Neural cell (in vitro differentiated cells): ENCODE measurements at regions not wholly inside any gene's neighbourhood (a gene's known extent, or its start where the extent isn't known, plus 50 kb on each side); places are given as distances from the start of the nearest gene placed in this dataset.

ENCODE experiments used
- H2AFZ ChIP-seq: fragments of 200-600, 300-800 bp; sonication (generic), shearing (Covaris generic); 2 replicates; pipeline ENCODE4 v1.6.0; 2014; ENCODE audit warnings: low read depth, mild to moderate bottlenecking, antibody characterized with exemption, low read length, moderate library complexity
- H3F3A ChIP-seq: fragments of 200-600 bp; shearing (Covaris generic); 2 replicates; pipeline ENCODE4 v1.6.1; 2016; ENCODE audit warnings: mild to moderate bottlenecking, moderate library complexity, mixed read lengths, antibody characterized with exemption, low read length; ENCODE audit not compliant: insufficient read depth, poor library complexity, severe bottlenecking
- H3K27ac ChIP-seq: fragments of 200-600, 300-800 bp; sonication (generic), shearing (Covaris generic); 2 replicates; pipeline ENCODE4 v1.5.1; 2014; ENCODE audit warnings: mild to moderate bottlenecking, low read length, moderate library complexity
- H3K27me3 ChIP-seq: fragments of 300-800, 200-600 bp; sonication (generic), shearing (Covaris generic); 2 replicates; pipeline ENCODE4 v1.6.0; 2014; ENCODE audit warnings: mild to moderate bottlenecking, low read depth, low read length, moderate library complexity; ENCODE audit not compliant: insufficient read depth
- H3K36me3 ChIP-seq: fragments of 300-800, 200-600 bp; sonication (generic), shearing (Covaris generic); 2 replicates; pipeline ENCODE4 v1.5.1; 2014; ENCODE audit warnings: mild to moderate bottlenecking, antibody characterized with exemption, low read length, moderate library complexity; ENCODE audit not compliant: insufficient read depth
- H3K4me2 ChIP-seq: fragments of 300-800, 200-600 bp; sonication (generic), shearing (Covaris generic); 2 replicates; pipeline ENCODE4 v1.6.0; 2014; ENCODE audit warnings: mild to moderate bottlenecking, low read length
- H3K4me3 ChIP-seq: fragments of 300-800, 200-600 bp; sonication (generic), shearing (Covaris generic); 2 replicates; pipeline ENCODE4 v1.5.1; 2014; ENCODE audit warnings: mild to moderate bottlenecking, low read length, moderate library complexity
- H3K79me2 ChIP-seq: fragments of 200-600 bp; shearing (Covaris generic); replicated peaks from 2 replicates; pipeline ENCODE4 v1.6.0; 2014; ENCODE audit warnings: mild to moderate bottlenecking, low read length, moderate library complexity; ENCODE audit not compliant: insufficient read depth
- H3K9ac ChIP-seq: fragments of 300-800, 200-600 bp; sonication (generic), shearing (Covaris generic); 2 replicates; pipeline ENCODE4 v1.6.1; 2016; ENCODE audit warnings: mild to moderate bottlenecking, low read length, mixed read lengths
- H3K9me2 ChIP-seq: fragments of 200-600 bp; shearing (Covaris generic); 2 replicates; pipeline ENCODE4 v1.6.1; 2016; ENCODE audit warnings: mild to moderate bottlenecking, low read length, mixed read lengths; ENCODE audit not compliant: insufficient read depth
- H3K9me3 ChIP-seq: fragments of 200-600, 300-800 bp; sonication (generic), shearing (Covaris generic); 2 replicates; pipeline ENCODE4 v1.6.1; 2016; ENCODE audit warnings: mild to moderate bottlenecking, mixed run types, low read length, moderate library complexity, mixed read lengths
- H4K20me1 ChIP-seq: fragments of 200-600 bp; shearing (Covaris generic); 2 replicates; pipeline ENCODE4 v1.6.1; 2016; ENCODE audit warnings: mild to moderate bottlenecking, mixed run types; ENCODE audit not compliant: insufficient read depth
- CTCF ChIP-seq: fragments of 450-650 bp; IDR thresholded peaks from 2 replicates; pipeline ENCODE4 v1.5.1; 2014; ENCODE audit warnings: antibody characterized with exemption, mild to moderate bottlenecking, moderate library complexity; ENCODE audit not compliant: poor library complexity, severe bottlenecking
- EP300 ChIP-seq: fragments of 450-650 bp; conservative IDR thresholded peaks from 2 replicates; pipeline ENCODE4 v1.6.1; 2014; ENCODE audit warnings: antibody characterized with exemption, mild to moderate bottlenecking, moderate library complexity; ENCODE audit not compliant: poor library complexity, severe bottlenecking
- EZH2 ChIP-seq: fragments of 200-600, 300-800 bp; shearing (Covaris generic), sonication (generic); IDR thresholded peaks from 2 replicates; pipeline ENCODE4 v1.6.1; 2014; ENCODE audit warnings: antibody characterized with exemption, low read length, borderline replicate concordance, mild to moderate bottlenecking; ENCODE audit not compliant: insufficient read depth, poor library complexity, severe bottlenecking
- MXI1 ChIP-seq: fragments of 450-650 bp; conservative IDR thresholded peaks from 2 replicates; pipeline ENCODE4 v1.6.1; 2014; ENCODE audit warnings: antibody characterized with exemption, mild to moderate bottlenecking; ENCODE audit not compliant: poor library complexity, severe bottlenecking
- POLR2AphosphoS5 ChIP-seq: IDR thresholded peaks from 2 replicates; pipeline ENCODE4 v1.6.1; 2012
- RAD21 ChIP-seq: fragments of 450-650 bp; conservative IDR thresholded peaks from 2 replicates; pipeline ENCODE4 v1.6.1; 2014; ENCODE audit warnings: antibody characterized with exemption, mild to moderate bottlenecking, moderate library complexity
- REST ChIP-seq: IDR thresholded peaks from 2 replicates; pipeline ENCODE4 v1.6.1; 2012; ENCODE audit warnings: borderline replicate concordance
- SMC3 ChIP-seq: fragments of 450-650 bp; conservative IDR thresholded peaks from 2 replicates; pipeline ENCODE4 v1.6.1; 2014; ENCODE audit warnings: antibody characterized with exemption, mild to moderate bottlenecking, moderate library complexity; ENCODE audit not compliant: poor library complexity
- TAF1 ChIP-seq: IDR thresholded peaks from 2 replicates; pipeline ENCODE4 v1.6.1; 2012; ENCODE audit warnings: low read depth

DNA sequence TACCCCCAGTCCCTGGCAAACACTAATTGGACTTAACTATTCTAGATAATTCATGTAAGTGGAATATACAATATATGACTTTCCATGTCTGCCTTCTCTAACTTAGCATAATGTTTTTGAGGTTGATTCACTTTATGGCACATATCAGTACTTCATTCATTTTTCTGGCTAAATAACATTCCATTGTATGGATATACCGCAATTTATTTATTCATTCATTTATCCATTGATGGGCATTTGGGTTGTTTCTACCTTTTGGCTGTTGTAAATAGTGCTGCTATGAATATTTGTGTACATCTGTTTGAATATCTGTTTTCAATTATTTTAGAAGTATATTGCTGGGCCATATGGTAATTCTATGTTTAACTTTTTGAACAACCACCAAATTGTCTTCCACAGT, 616.3 kb downstream of the UTRN start:
- Histone ChIP-seq H3K27ac (no peak overlapping the region), H3F3A (no peaks in the 10 kb centered on the region), H3K4me2 (no peak overlapping the region), H3K36me3 (no peaks in the 10 kb centered on the region), H3K9ac (no peak overlapping the region), H3K4me3 (no peak overlapping the region), H3K9me2 (no peaks in the 10 kb centered on the region), H2AFZ (no peak overlapping the region), H3K9me3 (no peaks in the 10 kb centered on the region), H3K79me2 (no peaks in the 10 kb centered on the region), H3K27me3 (no peaks in the 10 kb centered on the region), H4K20me1 (no peaks in the 10 kb centered on the region)
- no peak for TF ChIP-seq EP300
- no peak for TF ChIP-seq RAD21
- TF ChIP-seq TAF1: no peak
- TF ChIP-seq EZH2: no peak
- no peak for TF ChIP-seq SMC3
- TF ChIP-seq POLR2AphosphoS5: no peak
- no peak for TF ChIP-seq CTCF
- no peak for TF ChIP-seq REST
- TF ChIP-seq MXI1: no peak

DNA sequence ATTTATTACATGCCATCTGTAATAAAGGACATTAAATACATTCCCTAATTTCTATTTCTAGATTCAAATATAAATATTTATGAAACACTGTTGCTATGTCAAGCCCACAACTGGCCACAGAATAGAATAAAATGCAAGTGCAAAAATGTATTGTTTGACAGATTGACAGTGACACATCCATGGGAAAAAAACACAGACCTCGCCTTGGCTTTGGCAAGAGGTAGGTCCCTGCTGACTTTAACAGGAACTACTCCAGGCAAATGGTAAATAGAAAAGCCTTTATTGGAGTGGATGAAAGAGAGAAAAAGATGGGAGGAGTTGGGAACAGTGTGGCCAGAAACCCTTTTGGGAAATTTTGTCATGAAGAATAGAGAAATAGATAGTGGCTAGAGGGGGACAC, 622.9 kb downstream of the UTRN start:
- H3K9me3 ChIP-seq: no peaks in the 10 kb centered on the region
- H4K20me1 ChIP-seq: no peaks in the 10 kb centered on the region
- no peaks in the 10 kb centered on the region for H3K36me3 ChIP-seq
- H2AFZ ChIP-seq: no peak overlapping the region
- no peak overlapping the region for H3K9ac ChIP-seq
- H3K27ac ChIP-seq: no peak overlapping the region
- TF ChIP-seq EP300 (no peak), CTCF (no peak), POLR2AphosphoS5 (no peak), MXI1 (no peak), SMC3 (no peak), RAD21 (no peak), TAF1 (no peak), REST (no peak), EZH2 (no peak)
- H3K4me3 ChIP-seq: no peak overlapping the region
- no peaks in the 10 kb centered on the region for H3F3A ChIP-seq
- H3K9me2 ChIP-seq: no peaks in the 10 kb centered on the region
- no peak overlapping the region for H3K4me2 ChIP-seq
- no peaks in the 10 kb centered on the region for H3K27me3 ChIP-seq
- no peaks in the 10 kb centered on the region for H3K79me2 ChIP-seq
